H1 (cell line): ENCODE measurements at regions not wholly inside any gene's neighbourhood (a gene's known extent, or its start where the extent isn't known, plus 50 kb on each side); places are given as distances from the start of the nearest gene placed in this dataset.

Experiments used
- CTCF ChIA-PET: fragments of 300-600 bp; sonication (Branson Sonifier 250); formaldehyde crosslinking; loops from one replicate; lab custom pipeline; 2021; ENCODE audit not compliant: partially characterized antibody; lab: Charles Lee
- POLR2A ChIA-PET: fragments of 300-600 bp; sonication (Branson Sonifier 250); formaldehyde crosslinking; loops from one replicate; lab custom pipeline; 2021; ENCODE audit warnings: inconsistent platforms; ENCODE audit not compliant: partially characterized antibody; lab: Charles Lee
- DNase-seq, 2 experiments: peaks; one replicate each; pipeline versions ENCODE4 v3.0.0 to v3.0.0-alpha.2; 2010 to 2022; ENCODE audit warnings: low spot score in 2 of 2, low read depth in 1 of 2, mixed read lengths in 1 of 2
- FAIRE-seq: peaks from 2 replicates; lab custom pipeline; 2011; peaks lifted over from hg19 to GRCh38; lab: Jason Lieb, UNC
- H2AFZ ChIP-seq: 2 replicates; pipeline ENCODE4 v1.8.1; 2012; ENCODE audit warnings: low read length, inconsistent platforms
- H2AK5ac ChIP-seq: 2 replicates; pipeline ENCODE4 v1.6.1; 2013; ENCODE audit warnings: low read depth, low read length
- H2BK120ac ChIP-seq: replicated peaks from 2 replicates; pipeline ENCODE3; 2013; ENCODE audit warnings: low read depth, low read length, inconsistent platforms
- H2BK12ac ChIP-seq: 2 replicates; pipeline ENCODE4 v1.6.1; 2013; ENCODE audit warnings: low read depth, low read length
- H2BK15ac ChIP-seq: 2 replicates; pipeline ENCODE4 v1.6.1; 2013; ENCODE audit warnings: low read length
- H2BK20ac ChIP-seq: 2 replicates; pipeline ENCODE4 v1.6.1; 2013; ENCODE audit warnings: low read length
- H2BK5ac ChIP-seq: 2 replicates; pipeline ENCODE4 v1.6.1; 2013; ENCODE audit warnings: low read depth, low read length
- H3K14ac ChIP-seq: 2 replicates; pipeline ENCODE4 v1.6.1; 2013; ENCODE audit warnings: inconsistent platforms; ENCODE audit not compliant: insufficient read length
- H3K18ac ChIP-seq: 2 replicates; pipeline ENCODE4 v1.6.1; 2013; ENCODE audit warnings: low read length; ENCODE audit errors: extremely low read depth
- H3K23ac ChIP-seq: 2 replicates; pipeline ENCODE4 v1.6.1; 2013; ENCODE audit warnings: inconsistent platforms; ENCODE audit not compliant: insufficient read length
- H3K23me2 ChIP-seq: 2 replicates; pipeline ENCODE4 v1.6.1; 2013; ENCODE audit warnings: low read depth, low read length
- H3K27ac ChIP-seq: 2 replicates; pipeline ENCODE4 v1.6.1; 2011; ENCODE audit warnings: low read depth, low read length, inconsistent platforms
- H3K27me3 ChIP-seq, 4 experiments: replicated peaks in 1 of 4; 1 replicate in 1 of 4; 2 replicates in 3 of 4; pipeline versions ENCODE4 v1.6.1 to v1.8.1; 2011 to 2013; ENCODE audit warnings: low read length in 3 of 4, mild to moderate bottlenecking in 3 of 4, inconsistent platforms in 2 of 4, mixed read lengths in 2 of 4, moderate library complexity in 1 of 4; ENCODE audit not compliant: control insufficient read depth in 3 of 4, insufficient read depth in 3 of 4; ENCODE audit errors: extremely low read depth in 1 of 4
- H3K36me3 ChIP-seq, 4 experiments: 2 replicates each; pipeline versions ENCODE4 v1.6.1 to v1.8.1; 2011 to 2013; ENCODE audit warnings: mild to moderate bottlenecking in 4 of 4, low read length in 3 of 4, moderate library complexity in 2 of 4, control low read depth in 1 of 4, inconsistent platforms in 1 of 4; ENCODE audit not compliant: insufficient read depth in 4 of 4, control insufficient read depth in 2 of 4
- H3K4ac ChIP-seq: replicated peaks from 2 replicates; pipeline ENCODE3; 2013; ENCODE audit warnings: low read length, low read depth, mixed read lengths, inconsistent platforms; ENCODE audit not compliant: insufficient read length
- H3K4me1 ChIP-seq, 4 experiments: replicated peaks in 1 of 4; 1 replicate in 1 of 4; 2 replicates in 3 of 4; pipeline versions ENCODE4 v1.6.1 to v1.8.1; 2011 to 2013; ENCODE audit warnings: low read length in 3 of 4, inconsistent platforms in 2 of 4, mixed read lengths in 1 of 4; ENCODE audit not compliant: insufficient read depth in 4 of 4, control insufficient read depth in 3 of 4
- H3K4me2 ChIP-seq, 2 experiments: 2 replicates each; pipeline versions ENCODE4 v1.6.1 to v1.8.1; 2011 to 2013; ENCODE audit warnings: low read depth in 2 of 2, low read length in 2 of 2, control low read depth in 1 of 2, inconsistent platforms in 1 of 2, mild to moderate bottlenecking in 1 of 2; ENCODE audit not compliant: insufficient read depth in 1 of 2
- H3K4me3 ChIP-seq, 4 experiments: fragments of 200-600, 300-600 bp in 1 of 4; sonication (generic), shearing (Covaris generic), sonication (Bioruptor Twin) in 1 of 4; 2 replicates each; pipeline versions ENCODE4 v1.5.1 to v1.8.1; 2011 to 2016; ENCODE audit warnings: low read length in 4 of 4, low read depth in 3 of 4, control low read depth in 2 of 4, inconsistent platforms in 2 of 4, mild to moderate bottlenecking in 2 of 4, mixed read lengths in 1 of 4, moderate library complexity in 1 of 4; ENCODE audit not compliant: insufficient read depth in 2 of 4; ENCODE audit errors: extremely low read depth in 1 of 4
- H3K56ac ChIP-seq: replicated peaks from 2 replicates; pipeline ENCODE3; 2013; ENCODE audit warnings: low read depth, mild to moderate bottlenecking, mixed read lengths, low read length, inconsistent platforms; ENCODE audit not compliant: insufficient read length
- H3K79me1 ChIP-seq: 2 replicates; pipeline ENCODE4 v1.6.1; 2013; ENCODE audit warnings: low read depth, low read length, control low read depth
- H3K79me2 ChIP-seq, 2 experiments: 2 replicates each; pipeline versions ENCODE4 v1.6.1 to v1.8.1; 2012 to 2013; ENCODE audit warnings: low read length in 2 of 2, mild to moderate bottlenecking in 2 of 2, inconsistent platforms in 1 of 2; ENCODE audit not compliant: insufficient read depth in 2 of 2, control insufficient read depth in 1 of 2
- H3K9ac ChIP-seq, 4 experiments: replicated peaks in 1 of 4; 1 replicate in 1 of 4; 2 replicates in 3 of 4; pipeline versions ENCODE4 v1.6.1 to v1.8.1; 2011 to 2013; ENCODE audit warnings: low read depth in 3 of 4, low read length in 3 of 4, control low read depth in 2 of 4, mild to moderate bottlenecking in 2 of 4, moderate library complexity in 2 of 4, inconsistent platforms in 1 of 4; ENCODE audit errors: extremely low read depth in 1 of 4
- H3K9me3 ChIP-seq, 2 experiments: 2 replicates each; pipeline versions ENCODE4 v1.6.1 to v1.8.1; 2012 to 2013; ENCODE audit warnings: mild to moderate bottlenecking in 2 of 2, moderate library complexity in 2 of 2, control low read depth in 1 of 2, inconsistent platforms in 1 of 2, low read depth in 1 of 2, low read length in 1 of 2, mixed read lengths in 1 of 2; ENCODE audit not compliant: insufficient read depth in 2 of 2
- H4K20me1 ChIP-seq, 2 experiments: replicated peaks in 1 of 2; 2 replicates each; pipeline versions ENCODE3 to v1.8.1; 2011 to 2013; ENCODE audit warnings: inconsistent platforms in 2 of 2, low read length in 2 of 2, mild to moderate bottlenecking in 1 of 2; ENCODE audit not compliant: insufficient read depth in 2 of 2, control insufficient read depth in 1 of 2
- H4K5ac ChIP-seq: 2 replicates; pipeline ENCODE4 v1.6.1; 2013; ENCODE audit warnings: low read length, low read depth, mixed read lengths, inconsistent platforms; ENCODE audit not compliant: insufficient read length
- H4K8ac ChIP-seq: 2 replicates; pipeline ENCODE4 v1.8.0; 2013; ENCODE audit warnings: mild to moderate bottlenecking, moderate library complexity, low read length, inconsistent platforms; ENCODE audit not compliant: insufficient read depth; ENCODE audit errors: extremely low read depth
- H4K91ac ChIP-seq: replicated peaks from 2 replicates; pipeline ENCODE3; 2013; ENCODE audit warnings: low read length, mixed read lengths, inconsistent platforms; ENCODE audit not compliant: insufficient read length
- ASH2L ChIP-seq: fragments of 200-600, 300-600 bp; sonication (generic); IDR thresholded peaks from one replicate; pipeline ENCODE4 v1.7.1; 2017; ENCODE audit warnings: low read length
- CREB1 ChIP-seq: IDR thresholded peaks from 2 replicates; pipeline ENCODE4 v1.6.1; 2012; ENCODE audit warnings: inconsistent platforms
- EP300 ChIP-seq, 2 experiments: IDR thresholded peaks; 1 replicate in 1 of 2; 2 replicates in 1 of 2; pipeline ENCODE4 v1.6.1; 2011 to 2012; ENCODE audit warnings: low read depth in 2 of 2, low read length in 2 of 2, mild to moderate bottlenecking in 2 of 2, borderline replicate concordance in 1 of 2, inconsistent platforms in 1 of 2, moderate library complexity in 1 of 2
- GTF2F1 ChIP-seq: IDR thresholded peaks from 2 replicates; pipeline ENCODE4 v1.6.1; 2012; ENCODE audit warnings: low read depth, low read length, improper control_type of control experiment, borderline replicate concordance
- HDAC2 ChIP-seq, 2 experiments: fragments of 300-600 bp in 1 of 2; sonication (generic) in 1 of 2; IDR thresholded peaks; 2 replicates each; pipeline ENCODE4 v1.6.1; 2011 to 2012; ENCODE audit warnings: low read depth in 2 of 2, low read length in 2 of 2, mild to moderate bottlenecking in 2 of 2, moderate library complexity in 2 of 2, borderline replicate concordance in 1 of 2, inconsistent platforms in 1 of 2
- HDAC6 ChIP-seq: IDR thresholded peaks from one replicate; pipeline ENCODE4 v1.7.1; 2012; ENCODE audit warnings: low read depth, mild to moderate bottlenecking, inconsistent platforms, low read length, moderate library complexity
- KDM4A ChIP-seq: IDR thresholded peaks from one replicate; pipeline ENCODE4 v1.7.1; 2012; ENCODE audit warnings: low read depth, mild to moderate bottlenecking, moderate library complexity, low read length, inconsistent platforms; ENCODE audit not compliant: severe bottlenecking
- POLR2AphosphoS5 ChIP-seq: IDR thresholded peaks from 2 replicates; pipeline ENCODE4 v1.6.1; 2011; ENCODE audit warnings: low read depth, low read length
- POU5F1 ChIP-seq: IDR thresholded peaks from 2 replicates; pipeline ENCODE4 v1.6.1; 2011; ENCODE audit warnings: low read depth, mild to moderate bottlenecking, low read length, moderate library complexity
- SP2 ChIP-seq: IDR thresholded peaks from 2 replicates; pipeline ENCODE4 v1.6.1; 2012; ENCODE audit warnings: mild to moderate bottlenecking, low read length, inconsistent platforms
- TBP ChIP-seq: IDR thresholded peaks from 2 replicates; pipeline ENCODE4 v1.6.1; 2011; ENCODE audit warnings: low read depth, low read length, improper control_type of control experiment
- USF2 ChIP-seq: IDR thresholded peaks from 2 replicates; pipeline ENCODE4 v1.6.1; 2011; ENCODE audit warnings: low read length, improper control_type of control experiment
- WGBS, 2 experiments: shearing (Covaris generic) in 1 of 2; methylation state at CpG; one replicate each; pipeline versions ENCODE4 v1.1.6 to v1.1.7; 2013 to 2015; ENCODE audit warnings: low lambda C conversion rate in 2 of 2, mixed read lengths in 2 of 2, inconsistent platforms in 1 of 2, low coverage in 1 of 2, missing lambda C conversion rate in 1 of 2; ENCODE audit not compliant: insufficient replicate concordance in 2 of 2, insufficient coverage in 1 of 2, insufficient read length in 1 of 2; ENCODE audit errors: extremely low coverage in 1 of 2, missing lambda C conversion rate in 1 of 2; 5-methylcytosine and 5-hydroxymethylcytosine counted together

GRCh38 chr3:65279225-65279782 is 591.5 kb upstream of the ADAMTS9 start:
- Histone ChIP-seq H3K23ac (no peak overlapping the region), H2BK120ac (no peak overlapping the region), H2BK20ac (no peak overlapping the region), H3K14ac (no peak overlapping the region), H2BK15ac (no peak overlapping the region), H3K9me3 (no peaks in the 10 kb centered on the region), H2AK5ac (no peak overlapping the region), H4K8ac (no peak overlapping the region), H4K91ac (no peak overlapping the region), H3K4me1 (peaks cover 2 to 12% (median 4%) of the 10 kb centered on the region in 4 experiments; a peak in 4 of 7 replicates), H3K9ac (no peak overlapping the region), H3K18ac (no peak overlapping the region), H2BK12ac (no peak overlapping the region), H3K56ac (no peak overlapping the region), H3K79me1 (no peaks in the 10 kb centered on the region), H4K20me1 (no peaks in the 10 kb centered on the region), H3K27ac (no peak overlapping the region), H2AFZ (no peak overlapping the region), H3K4ac (no peak overlapping the region), H3K23me2 (no peaks in the 10 kb centered on the region; the same call in 1 of the 2 replicates), H3K4me3 (no peak overlapping the region), H3K4me2 (no peak overlapping the region), H2BK5ac (no peak overlapping the region), H4K5ac (no peak overlapping the region), H3K27me3 (0 out of 7 replicates have a peak, but pooled peaks cover 0 to 4% (median 0%) of the 10 kb centered on the region in 4 experiments), H3K36me3 (no peaks in the 10 kb centered on the region), H3K79me2 (no peaks in the 10 kb centered on the region)
- 87% methylated on average over 6 of the region's 6 CpGs; no CpG with 5 or more reads in 1 of the 2 experiments for WGBS, 2 experiments
- TF ChIP-seq HDAC2 (IDR thresholded peaks at IDR 0.05; ENCODE audit: borderline replicate concordance in 1 of 2, low read depth in 2 of 2, low read length in 2 of 2) (no peak), ASH2L (no peak), HDAC6 (no peak), USF2 (no peak), EP300 (IDR thresholded peaks at IDR 0.05; ENCODE audit: borderline replicate concordance in 1 of 2, low read depth in 2 of 2, low read length in 2 of 2) (no peak), KDM4A (no peak), SP2 (no peak), CREB1 (no peak), POLR2AphosphoS5 (no peak), TBP (no peak), POU5F1 (no peak), GTF2F1 (no peak)
- ChIA-PET CTCF (interaction anchor here (1.5 kb wide), 1 partner anchor 9 kb away, joined by 3 read pairs; no protein-coding TSS in a partner anchor), POLR2A (no interaction called here)
- no peak for FAIRE-seq
- DNase-seq, result no peak
